ENCODE measurements at regions not wholly inside any gene's neighbourhood (a gene's known extent, or its start where the extent isn't known, plus 50 kb on each side); places are given as distances from the start of the nearest gene placed in this dataset.

- TF ChIP-seq CTCF (tag by site-specific recombination; IDR thresholded peaks at IDR 0.05) (no peak), ZNF571 (tag by site-specific recombination; IDR thresholded peaks at IDR 0.05) (no peak), ZNF155 (tag by site-specific recombination; IDR thresholded peaks at IDR 0.05) (no peak), ZNF239 (tag by site-specific recombination; IDR thresholded peaks at IDR 0.05) (no peak), REST (tag by site-specific recombination; IDR thresholded peaks at IDR 0.05) (no peak), KLF1 (tag by site-specific recombination; IDR thresholded peaks at IDR 0.05) (no peak), ZNF121 (tag by site-specific recombination; IDR thresholded peaks at IDR 0.05) (no peak), ZNF645 (tag by site-specific recombination; IDR thresholded peaks at IDR 0.05) (no peak)
Measured at GRCh38 chr7:73977619-73978618, 50.1 kb upstream of the ELN start.

Data from HEK293 (cell line).